Activated CD8-positive, alpha-beta memory T cell treated with anti-CD3 and anti-CD28 coated beads for 36 hours (primary cell): ENCODE measurements at regions not wholly inside any gene's neighbourhood (a gene's known extent, or its start where the extent isn't known, plus 50 kb on each side); places are given as distances from the start of the nearest gene placed in this dataset.
"Not testable (repeated sequence)": the region's sequence is repeated elsewhere in the genome, so short reads cannot be mapped to it uniquely, and the experiment has no call there.

Source experiments
- CTCF ChIA-PET: fragments of 350-600 bp; sonication (Branson Sonifier 250); formaldehyde crosslinking; loops from one replicate; lab custom pipeline; 2021; ENCODE audit warnings: antibody characterized with exemption; lab: Charles Lee
- POLR2A ChIA-PET: fragments of 350-600 bp; sonication (Branson Sonifier 250); formaldehyde crosslinking; loops from one replicate; lab custom pipeline; 2021; ENCODE audit warnings: antibody characterized with exemption; lab: Charles Lee

DNA sequence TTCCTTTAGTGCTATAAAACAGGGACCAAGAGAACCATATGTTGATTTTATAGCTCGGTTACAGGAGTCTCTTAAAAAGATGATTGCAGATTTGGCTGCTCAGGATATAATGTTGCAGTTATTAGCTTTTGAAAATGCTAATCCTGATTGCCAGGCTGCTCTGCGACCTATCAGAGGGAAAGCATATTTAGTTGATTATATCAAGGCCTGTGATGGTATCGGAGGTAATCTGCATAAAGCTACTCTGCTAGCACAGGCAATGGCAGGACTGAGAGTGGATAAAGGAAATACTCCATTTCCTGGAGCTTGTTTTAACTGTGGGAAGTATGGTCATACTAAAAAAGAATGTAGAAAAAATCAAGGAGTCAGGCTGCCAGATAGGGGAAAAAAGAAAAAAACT, 99.0 kb upstream of the CCNH start:
- POLR2A ChIA-PET, result not testable (repeated sequence)

DNA sequence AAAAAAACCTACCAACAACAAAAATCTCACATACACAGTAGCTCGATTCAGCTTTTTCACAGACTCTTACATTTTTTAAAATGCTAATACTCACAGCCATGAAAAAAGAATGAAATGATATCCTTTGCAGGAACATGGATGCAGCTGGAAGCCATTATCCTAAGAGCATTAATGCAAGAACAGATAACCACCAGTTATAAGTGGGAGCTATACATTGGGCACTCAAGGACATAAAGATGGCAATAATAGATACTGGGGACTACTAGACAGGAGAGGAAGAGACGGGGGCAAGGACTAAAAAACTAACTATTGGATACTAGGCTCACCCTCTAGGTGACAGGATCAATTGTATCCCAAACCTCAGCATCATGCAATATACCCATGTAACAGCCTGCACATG, 90.3 kb upstream of the CCNH start:
- ChIA-PET POLR2A (no interaction called here), CTCF (no interaction called here)

More for the DNA sequence above, 99.0 kb upstream of the CCNH start:
- CTCF ChIA-PET, result not testable (repeated sequence)

DNA sequence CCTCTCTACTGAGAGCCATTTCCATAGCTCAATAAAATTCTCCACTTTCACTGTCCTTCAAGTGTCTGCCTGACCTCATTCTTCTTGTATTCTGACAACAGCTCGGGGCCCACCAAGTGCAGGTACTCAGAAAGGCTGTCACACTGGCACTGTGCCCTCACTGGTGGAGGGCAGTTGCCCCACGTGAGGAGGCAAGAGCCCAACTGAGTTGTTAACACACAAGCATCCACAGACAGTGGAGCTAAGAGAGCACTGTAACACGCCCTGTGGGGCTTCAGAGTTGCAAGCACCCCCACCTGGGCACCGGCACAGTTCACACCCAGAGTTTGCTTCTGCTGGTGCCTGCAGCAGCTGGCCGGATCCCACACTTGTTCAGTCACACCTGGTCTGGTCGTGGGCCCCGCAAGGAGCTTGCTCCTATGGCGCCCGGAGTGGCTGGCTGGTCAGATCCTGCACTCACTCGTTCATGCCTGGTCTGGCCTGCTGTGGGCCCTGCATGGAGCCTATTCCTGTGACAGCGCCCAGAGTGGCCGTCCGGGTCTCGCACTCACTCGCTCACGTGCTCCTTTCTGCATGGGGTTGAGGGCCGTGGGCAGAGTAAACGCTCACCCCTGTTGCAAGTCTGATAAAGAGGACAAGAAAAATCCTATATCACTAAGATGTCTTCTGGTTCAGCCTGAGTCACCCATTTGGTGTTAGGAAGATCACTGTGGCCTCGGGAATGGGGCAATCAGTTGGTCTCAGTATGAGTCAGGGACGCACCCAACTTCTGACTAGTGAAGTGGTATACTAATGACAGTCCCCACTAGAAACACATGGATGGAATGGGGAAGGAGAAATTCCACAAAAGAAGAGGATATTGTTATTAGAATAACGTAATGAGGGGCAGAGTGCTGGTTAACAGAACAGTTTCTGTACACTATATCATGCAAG, 87.0 kb upstream of the CCNH start:
- ChIA-PET CTCF (interaction anchor here (0.7 kb wide), 1 partner anchor 18 kb away, joined by 3 read pairs; no protein-coding TSS in a partner anchor), POLR2A (no interaction called here)
